ENCODE measurements at regions not wholly inside any gene's neighbourhood (a gene's known extent, or its start where the extent isn't known, plus 50 kb on each side); places are given as distances from the start of the nearest gene placed in this dataset.
"Not testable (repeated sequence)": the region's sequence is repeated elsewhere in the genome, so short reads cannot be mapped to it uniquely, and the experiment has no call there.

- H3K4me1 Mint-ChIP-seq; H3K4me3 Mint-ChIP-seq; H3K27me3 Mint-ChIP-seq; H3K9me3 Mint-ChIP-seq; H3K36me3 Mint-ChIP-seq (ENCODE audit: low read depth); H3K27ac Mint-ChIP-seq; POLR2A ChIA-PET; DNase-seq; CTCF ChIA-PET: not testable (repeated sequence)
These were observed 308.2 kb downstream of the SPATA31A1 start for GRCh38 chr9:39663713-39664112.

GRCh38 chr9:39665020-39665419 is 309.6 kb downstream of the SPATA31A1 start:
- H3K4me1 Mint-ChIP-seq; POLR2A ChIA-PET; CTCF ChIA-PET; DNase-seq; H3K4me3 Mint-ChIP-seq; H3K27me3 Mint-ChIP-seq; H3K36me3 Mint-ChIP-seq (ENCODE audit: low read depth); H3K27ac Mint-ChIP-seq; H3K9me3 Mint-ChIP-seq: not testable (repeated sequence)

GRCh38 chr9:39674437-39675210 is 319.2 kb downstream of the SPATA31A1 start:
- DNase-seq; POLR2A ChIA-PET; H3K9me3 Mint-ChIP-seq; H3K4me3 Mint-ChIP-seq; H3K4me1 Mint-ChIP-seq; H3K27me3 Mint-ChIP-seq; CTCF ChIA-PET; H3K36me3 Mint-ChIP-seq (ENCODE audit: low read depth); H3K27ac Mint-ChIP-seq: not testable (repeated sequence)

- POLR2A ChIA-PET; H3K9me3 Mint-ChIP-seq; DNase-seq; H3K4me1 Mint-ChIP-seq; H3K4me3 Mint-ChIP-seq; H3K27me3 Mint-ChIP-seq; H3K36me3 Mint-ChIP-seq (ENCODE audit: low read depth); CTCF ChIA-PET; H3K27ac Mint-ChIP-seq: not testable (repeated sequence)
These were observed 319.7 kb downstream of the SPATA31A1 start for GRCh38 chr9:39675211-39675553.

DNA sequence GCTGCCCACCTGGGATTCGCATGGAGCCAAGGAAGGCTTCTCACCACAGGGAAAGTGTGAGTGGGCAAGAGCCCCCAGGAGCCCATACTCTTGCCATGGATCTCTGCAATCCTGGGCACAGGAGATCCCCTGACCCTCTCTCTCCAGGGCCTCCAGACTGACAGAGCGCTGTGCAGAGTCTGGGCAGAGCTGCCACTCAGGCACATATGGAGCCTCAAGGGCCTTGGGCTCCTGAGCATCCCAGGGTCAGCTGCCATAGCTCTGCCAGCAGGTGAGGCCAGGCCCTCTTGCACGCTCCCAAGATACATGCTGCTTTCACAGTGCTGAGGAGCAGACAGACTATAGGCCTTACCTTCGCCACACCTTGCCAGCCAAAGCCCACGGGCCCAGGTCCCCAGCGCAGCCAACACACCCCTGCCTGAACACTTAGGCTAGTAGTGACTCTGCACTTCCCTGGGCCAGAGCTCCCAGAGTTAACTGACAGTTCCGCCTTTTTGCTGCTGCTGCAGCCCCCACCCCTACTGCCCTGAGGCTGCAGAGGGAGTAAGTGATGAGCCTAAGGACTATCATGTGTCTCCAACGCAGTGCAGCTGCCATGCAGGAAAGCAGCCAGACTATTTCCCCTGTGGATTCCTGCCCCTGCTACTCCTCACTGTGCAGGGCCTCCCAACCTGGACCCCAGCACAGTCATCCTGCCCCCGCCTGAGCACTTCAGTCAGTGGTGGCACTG is 323.2 kb downstream of the SPATA31A1 start:
- CTCF ChIA-PET; H3K4me1 Mint-ChIP-seq; POLR2A ChIA-PET; DNase-seq; H3K36me3 Mint-ChIP-seq (ENCODE audit: low read depth); H3K4me3 Mint-ChIP-seq; H3K27me3 Mint-ChIP-seq; H3K9me3 Mint-ChIP-seq; H3K27ac Mint-ChIP-seq: not testable (repeated sequence)

DNA sequence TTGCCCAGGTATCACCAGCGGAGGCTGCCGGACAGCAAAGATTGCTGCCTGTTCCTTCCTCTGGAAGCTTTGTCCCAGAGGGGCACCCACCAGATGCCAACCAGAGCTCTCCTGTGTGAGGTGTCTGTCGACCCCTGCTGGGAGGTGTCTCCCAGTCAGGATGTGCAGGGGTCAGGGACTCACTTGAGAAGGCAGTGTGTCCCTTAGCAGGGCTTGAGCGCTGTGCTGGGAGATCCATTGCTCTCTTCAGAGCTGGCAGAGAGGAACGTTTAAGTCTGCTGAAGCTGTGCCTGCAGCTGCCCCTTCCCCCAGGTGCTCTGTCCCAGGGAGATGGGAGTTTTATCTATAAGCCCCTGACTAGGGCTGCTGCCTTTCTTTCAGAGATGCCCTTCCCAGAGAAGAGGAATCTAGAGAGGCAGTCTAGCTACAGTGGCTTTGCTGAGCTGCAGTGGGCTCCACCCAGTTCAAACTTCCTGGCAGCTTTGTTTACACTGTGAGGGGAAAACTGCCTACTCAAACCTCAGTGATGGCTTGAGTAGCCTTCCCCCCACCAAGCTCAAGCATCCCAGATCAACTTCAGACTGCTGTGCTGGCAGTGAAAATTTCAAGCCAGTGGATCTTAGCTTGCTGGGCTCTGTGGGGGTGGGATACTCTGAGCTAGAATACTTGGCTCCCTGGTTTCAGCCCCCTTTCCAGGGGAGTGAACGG is 325.4 kb downstream of the SPATA31A1 start:
- H3K27ac Mint-ChIP-seq; POLR2A ChIA-PET; CTCF ChIA-PET; H3K36me3 Mint-ChIP-seq (ENCODE audit: low read depth); H3K4me1 Mint-ChIP-seq; H3K9me3 Mint-ChIP-seq; DNase-seq; H3K27me3 Mint-ChIP-seq; H3K4me3 Mint-ChIP-seq: not testable (repeated sequence)

GRCh38 chr9:39728862-39729261 is 373.4 kb downstream of the SPATA31A1 start:
- H3K4me1 Mint-ChIP-seq; DNase-seq; CTCF ChIA-PET; POLR2A ChIA-PET; H3K36me3 Mint-ChIP-seq (ENCODE audit: low read depth); H3K4me3 Mint-ChIP-seq; H3K27ac Mint-ChIP-seq; H3K27me3 Mint-ChIP-seq; H3K9me3 Mint-ChIP-seq: not testable (repeated sequence)

DNA sequence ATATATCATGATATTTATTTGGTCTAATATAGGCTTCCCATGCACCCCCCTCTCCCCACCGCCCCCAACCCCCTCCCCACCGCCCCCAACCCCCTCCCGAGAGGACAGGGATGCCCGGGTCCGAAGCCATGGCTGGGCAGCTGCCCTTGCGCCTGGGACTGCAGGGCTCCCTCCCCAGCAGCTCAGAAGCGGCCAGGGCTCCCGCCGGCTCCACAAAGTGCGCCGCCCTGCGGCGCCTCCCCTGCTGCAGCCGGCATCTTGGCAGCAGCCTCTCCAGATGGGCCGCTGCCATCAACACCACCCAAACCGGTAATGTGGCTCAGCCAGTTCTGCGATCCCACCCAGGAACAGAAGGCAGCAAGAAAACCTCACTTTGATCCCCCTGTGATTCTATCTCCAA is 389.4 kb downstream of the SPATA31A1 start:
- H3K27ac Mint-ChIP-seq; CTCF ChIA-PET; H3K27me3 Mint-ChIP-seq; H3K4me1 Mint-ChIP-seq; DNase-seq; H3K9me3 Mint-ChIP-seq; POLR2A ChIA-PET; H3K36me3 Mint-ChIP-seq (ENCODE audit: low read depth); H3K4me3 Mint-ChIP-seq: not testable (repeated sequence)

GRCh38 chr9:39775570-39775969 is 420.1 kb downstream of the SPATA31A1 start:
- H3K27me3 Mint-ChIP-seq; H3K4me1 Mint-ChIP-seq; POLR2A ChIA-PET; H3K9me3 Mint-ChIP-seq; H3K4me3 Mint-ChIP-seq; H3K36me3 Mint-ChIP-seq (ENCODE audit: low read depth); DNase-seq; H3K27ac Mint-ChIP-seq; CTCF ChIA-PET: not testable (repeated sequence)

- H3K27me3 Mint-ChIP-seq; H3K36me3 Mint-ChIP-seq (ENCODE audit: low read depth); H3K9me3 Mint-ChIP-seq; POLR2A ChIA-PET; H3K27ac Mint-ChIP-seq; CTCF ChIA-PET; H3K4me3 Mint-ChIP-seq; H3K4me1 Mint-ChIP-seq: not testable (repeated sequence)
- DNase-seq, result peak; percentile 26
These were observed 435.9 kb downstream of the SPATA31A1 start for GRCh38 chr9:39791356-39791755.

- H3K27ac Mint-ChIP-seq; H3K27me3 Mint-ChIP-seq; DNase-seq; H3K4me3 Mint-ChIP-seq; POLR2A ChIA-PET; CTCF ChIA-PET; H3K4me1 Mint-ChIP-seq; H3K9me3 Mint-ChIP-seq; H3K36me3 Mint-ChIP-seq (ENCODE audit: low read depth): not testable (repeated sequence)
These were observed 442.5 kb downstream of the SPATA31A1 start for GRCh38 chr9:39797935-39798334.

DNA sequence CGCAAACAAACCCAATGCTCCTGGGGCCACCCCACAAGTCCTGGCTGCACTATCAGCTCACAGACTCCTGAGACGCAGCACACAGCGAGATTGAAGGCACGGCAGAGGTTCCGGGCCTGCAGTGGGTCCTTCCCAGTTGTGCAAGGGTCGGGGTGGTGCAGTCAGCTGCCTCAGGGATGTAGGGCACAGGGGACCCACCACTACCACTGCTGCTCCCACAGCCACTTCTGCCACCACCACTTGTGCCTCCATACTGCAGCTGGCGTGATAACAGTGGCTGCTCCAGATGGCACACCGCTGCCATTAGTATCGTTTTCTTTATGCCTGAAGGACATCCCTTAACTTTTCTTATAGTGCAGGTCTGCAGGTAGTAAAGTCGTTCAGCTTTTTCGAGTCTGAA is 443.8 kb downstream of the SPATA31A1 start:
- H3K27me3 Mint-ChIP-seq; H3K4me3 Mint-ChIP-seq; H3K36me3 Mint-ChIP-seq (ENCODE audit: low read depth); H3K27ac Mint-ChIP-seq; DNase-seq; CTCF ChIA-PET; H3K9me3 Mint-ChIP-seq; POLR2A ChIA-PET; H3K4me1 Mint-ChIP-seq: not testable (repeated sequence)

- H3K27ac Mint-ChIP-seq; H3K36me3 Mint-ChIP-seq (ENCODE audit: low read depth); H3K27me3 Mint-ChIP-seq; CTCF ChIA-PET; H3K4me3 Mint-ChIP-seq; DNase-seq; H3K4me1 Mint-ChIP-seq; H3K9me3 Mint-ChIP-seq; POLR2A ChIA-PET: not testable (repeated sequence)
These were observed 447.1 kb downstream of the SPATA31A1 start for GRCh38 chr9:39802561-39802960.
